C1 segment of cervical spinal cord (tissue), 14 donors: ENCODE measurements at regions not wholly inside any gene's neighbourhood (a gene's known extent, or its start where the extent isn't known, plus 50 kb on each side); places are given as distances from the start of the nearest gene placed in this dataset.
"Not testable (repeated sequence)": the region's sequence is repeated elsewhere in the genome, so short reads cannot be mapped to it uniquely, and the experiment has no call there.

Experiments used
- DNase-seq, 14 donors: peaks; one replicate each; lab custom pipeline; 2025; lab: John Stamatoyannopoulos, UW

- no peak for DNase-seq
Measured at GRCh38 chr2:11993749-11994148, 247.3 kb downstream of the LPIN1 start.

- DNase-seq, result no peak
Measured at GRCh38 chr2:11995456-11995855, 249.0 kb downstream of the LPIN1 start.

GRCh38 chr2:11996618-11997017, 250.2 kb downstream of the LPIN1 start:
- no peak for DNase-seq

DNA sequence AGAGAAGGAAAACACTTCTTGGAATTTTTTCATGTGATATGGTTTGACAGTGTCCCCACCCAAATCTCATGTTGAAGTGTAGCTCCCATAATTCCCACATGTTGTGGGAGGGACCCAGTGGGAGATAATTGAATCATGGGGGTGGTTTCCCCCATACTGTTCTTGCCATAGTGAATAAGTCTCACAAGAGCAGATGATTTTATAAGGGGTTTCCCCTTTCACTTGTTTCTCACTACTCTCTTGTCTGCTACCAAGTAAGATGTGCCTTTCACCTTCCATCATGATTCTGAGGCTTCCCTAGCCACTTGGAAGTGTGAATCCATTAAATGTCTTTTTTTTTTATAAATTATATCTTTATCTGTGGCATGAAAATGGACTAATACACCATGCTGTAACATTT, 250.7 kb downstream of the LPIN1 start:
- no peak for DNase-seq

GRCh38 chr2:11998218-11998617, 251.8 kb downstream of the LPIN1 start:
- DNase-seq, result no peak

DNA sequence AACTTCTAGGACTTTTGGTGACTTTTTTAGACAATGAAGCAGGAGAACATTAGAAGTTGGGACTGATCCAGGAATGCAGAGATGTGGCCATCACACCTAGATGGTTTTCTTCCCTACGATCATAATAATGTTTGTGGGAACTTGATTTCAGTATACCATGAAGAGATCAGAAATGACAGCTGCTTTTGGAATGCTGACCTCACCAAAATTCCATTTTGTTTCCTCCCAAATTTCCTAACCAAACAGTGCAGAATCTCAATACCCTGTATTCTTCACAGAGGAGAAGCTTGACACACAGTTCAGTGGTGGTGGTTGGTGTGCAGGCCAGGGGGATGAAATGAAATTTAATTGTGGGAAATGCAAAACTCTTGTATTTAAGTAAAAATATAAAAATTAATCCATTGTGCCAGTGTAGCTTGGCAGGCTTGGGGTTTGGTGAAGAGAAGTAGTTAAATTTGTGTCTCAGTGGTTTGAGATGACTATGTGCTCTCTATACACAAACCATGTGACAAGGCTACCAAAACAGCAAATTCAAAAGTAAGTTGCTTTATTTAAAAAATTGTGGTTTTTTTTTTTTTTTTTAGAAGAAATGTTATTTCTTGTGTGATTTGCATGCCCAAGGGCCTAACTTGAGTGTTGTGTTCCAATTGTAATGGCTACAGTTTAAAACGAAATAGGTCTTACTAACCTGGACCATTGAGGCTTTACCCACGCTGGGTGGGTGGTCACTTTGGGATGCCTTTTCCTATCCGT, 252.4 kb downstream of the LPIN1 start:
- no peak for DNase-seq

GRCh38 chr2:12001621-12002020, 255.2 kb downstream of the LPIN1 start:
- DNase-seq, result no peak

- DNase-seq, result no peak
Measured at GRCh38 chr2:12002215-12002614, 255.8 kb downstream of the LPIN1 start.

DNA sequence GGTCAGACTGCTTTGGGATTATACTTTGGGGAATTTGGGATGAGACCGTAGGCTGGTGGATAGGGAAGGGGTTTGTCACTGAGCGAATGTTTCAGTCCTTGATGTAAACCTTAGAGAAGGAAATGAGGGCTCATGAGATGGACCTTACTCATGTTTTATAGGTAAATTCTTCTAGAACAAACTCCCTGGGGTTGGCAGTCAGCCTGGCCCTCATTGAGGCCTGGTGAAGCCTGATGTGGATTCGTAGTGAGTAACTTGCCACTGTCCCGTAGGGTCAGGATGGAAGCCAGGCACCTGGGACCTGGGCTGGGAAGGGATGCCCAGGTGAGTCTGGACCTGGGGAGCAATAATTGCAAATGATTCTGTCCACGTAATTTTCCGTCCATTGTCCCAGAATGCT, 258.3 kb downstream of the LPIN1 start:
- DNase-seq, result no peak

DNA sequence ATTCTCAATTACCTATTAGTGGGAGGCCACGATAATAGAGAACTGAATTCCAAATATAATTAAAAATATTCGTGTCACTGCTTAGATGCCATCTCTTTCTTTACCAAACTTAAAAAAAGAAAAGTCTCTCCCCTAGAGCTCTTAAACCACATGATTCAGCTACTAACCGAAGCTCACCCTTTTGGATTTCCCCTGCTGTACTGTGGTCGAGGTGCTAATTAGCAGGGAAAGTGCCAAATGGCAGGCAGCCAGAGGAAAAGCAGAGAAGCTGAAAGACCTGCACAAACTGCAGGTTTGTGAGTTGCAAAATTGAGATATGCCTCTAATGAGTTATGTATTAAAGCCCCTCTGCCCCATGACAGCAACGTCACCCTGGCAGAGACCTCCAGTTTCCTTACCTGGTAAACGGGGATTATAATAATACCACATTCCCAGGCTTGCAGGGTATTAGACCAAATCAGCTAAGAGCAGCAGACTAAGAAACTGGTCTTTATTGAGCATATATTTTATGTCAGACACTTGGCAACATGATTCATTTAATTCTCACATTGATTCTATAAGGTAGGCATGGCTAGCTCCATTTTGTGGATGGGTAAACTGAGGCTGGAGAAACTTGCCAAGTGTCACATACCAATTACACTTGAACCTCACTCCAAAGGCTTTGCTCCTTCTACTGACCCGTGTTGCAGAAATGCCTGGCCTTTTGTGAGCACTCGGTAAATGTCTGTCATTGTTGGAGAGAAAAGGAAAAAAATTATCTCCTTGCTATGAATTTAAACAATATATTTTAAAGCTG, 259.7 kb downstream of the LPIN1 start:
- DNase-seq, result peak in 1 of 14 donors; percentile 2

DNA sequence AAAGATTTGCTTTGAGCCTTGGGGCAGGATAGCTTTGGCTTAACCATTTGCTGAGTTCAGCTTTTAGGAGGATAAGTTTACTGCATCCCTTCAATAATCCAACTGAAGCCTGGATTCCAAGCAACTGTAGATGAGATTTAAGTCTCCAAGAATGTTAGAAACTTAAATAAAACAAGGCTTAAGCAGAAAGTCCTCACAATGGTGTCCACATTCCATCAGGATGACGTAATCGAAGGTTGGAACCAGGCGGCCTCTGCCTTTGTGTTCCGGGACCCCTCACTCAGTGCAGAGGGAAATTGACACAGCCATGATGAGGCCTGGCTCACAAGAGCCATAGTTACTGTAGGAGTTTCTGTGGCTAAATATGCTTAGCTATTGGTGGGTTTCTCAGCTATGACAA, 260.4 kb downstream of the LPIN1 start:
- DNase-seq, result no peak

GRCh38 chr2:12007282-12007681, 260.9 kb downstream of the LPIN1 start:
- DNase-seq, result no peak

GRCh38 chr2:12008425-12009061, 262.1 kb downstream of the LPIN1 start:
- DNase-seq, result no peak

DNA sequence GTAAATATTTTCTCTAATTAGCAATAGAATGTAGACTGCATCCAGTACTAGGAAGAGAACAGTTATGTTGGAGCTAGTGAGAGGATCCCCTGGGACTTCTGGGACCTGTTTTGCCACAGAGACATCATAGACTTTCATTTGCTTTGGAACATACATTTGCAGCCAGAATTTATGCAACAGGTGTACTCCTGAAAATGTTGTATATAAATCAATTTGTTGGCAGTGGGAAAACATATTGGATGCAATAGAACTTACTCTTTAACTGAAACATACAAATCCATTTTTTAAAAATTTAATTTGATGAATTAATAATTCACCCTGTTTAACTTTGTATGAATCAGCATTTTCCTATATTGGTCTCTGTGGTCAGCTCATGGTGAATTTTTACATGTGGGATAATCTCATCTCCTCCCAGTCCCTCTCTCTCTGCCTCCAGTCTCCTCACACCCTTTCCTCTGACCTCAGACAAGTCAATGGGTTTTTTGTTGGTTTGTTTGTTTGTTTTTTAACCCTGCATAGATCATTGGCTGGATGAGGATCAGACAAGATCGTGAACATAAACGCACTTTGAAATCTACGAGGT, 263.0 kb downstream of the LPIN1 start:
- no peak for DNase-seq

DNA sequence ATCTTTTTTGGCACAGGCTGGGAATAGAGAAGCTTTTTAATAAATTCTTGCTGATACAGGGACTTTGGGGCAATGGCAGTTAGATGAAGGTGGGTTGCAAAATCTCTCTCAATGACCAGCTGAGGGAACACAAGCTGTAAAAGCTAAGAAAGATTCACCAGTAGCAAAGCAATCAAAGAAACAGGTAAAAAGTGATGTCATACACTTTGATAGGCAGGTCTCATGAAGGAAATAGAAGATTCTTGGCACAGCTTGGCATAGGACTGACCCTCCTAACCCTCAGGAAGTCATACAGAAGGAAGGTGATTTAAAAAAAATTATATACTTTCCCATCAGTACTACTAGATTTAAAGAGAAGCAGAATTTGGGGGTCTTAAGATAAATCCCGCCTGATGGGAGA, 263.6 kb downstream of the LPIN1 start:
- DNase-seq, result no peak

DNA sequence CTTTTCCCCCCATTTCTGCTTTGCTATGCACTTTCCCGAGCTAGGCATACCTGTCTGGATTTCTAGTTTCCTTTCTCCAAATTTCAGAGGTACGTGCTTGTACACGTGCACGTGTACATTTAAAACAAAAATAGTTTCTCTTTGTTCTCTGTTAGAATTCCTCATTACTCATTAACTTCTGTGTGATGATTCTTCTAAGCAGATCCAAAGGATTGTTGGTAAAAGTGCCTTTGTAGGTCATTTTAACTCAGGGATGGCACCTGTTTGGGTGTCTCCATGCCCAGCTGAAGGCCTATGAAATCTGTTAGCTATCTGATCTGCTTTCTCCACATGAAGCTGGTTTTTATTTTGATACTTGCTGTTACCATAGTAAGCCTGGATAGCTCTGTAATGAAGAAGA, 264.3 kb downstream of the LPIN1 start:
- no peak for DNase-seq

GRCh38 chr2:12014088-12014960, 267.9 kb downstream of the LPIN1 start:
- DNase-seq, result no peak

GRCh38 chr2:12017499-12018157, 271.2 kb downstream of the LPIN1 start:
- no peak for DNase-seq

DNA sequence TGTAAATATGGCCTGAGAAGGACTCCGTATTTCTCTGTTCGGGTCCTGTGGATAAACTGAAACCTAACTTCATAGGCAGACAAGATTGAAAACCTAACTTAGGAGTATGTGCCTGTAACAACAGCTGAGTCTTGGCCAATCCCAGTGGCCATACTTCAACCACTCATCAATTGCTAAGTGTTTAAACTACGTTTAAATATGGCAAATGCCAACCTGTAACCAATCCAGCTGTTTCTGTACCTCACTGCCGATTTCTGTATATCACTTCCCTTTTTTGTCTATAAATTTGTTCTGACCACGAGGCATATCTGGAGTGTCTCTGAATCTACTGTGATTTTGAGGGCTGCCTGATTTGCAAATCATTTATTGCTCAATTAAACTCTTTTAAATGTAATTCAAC, 272.3 kb downstream of the LPIN1 start:
- not testable (repeated sequence) for DNase-seq

GRCh38 chr2:12020833-12021469, 274.5 kb downstream of the LPIN1 start:
- no peak for DNase-seq
